ENCODE measurements at regions not wholly inside any gene's neighbourhood (a gene's known extent, or its start where the extent isn't known, plus 50 kb on each side); places are given as distances from the start of the nearest gene placed in this dataset.

DNA sequence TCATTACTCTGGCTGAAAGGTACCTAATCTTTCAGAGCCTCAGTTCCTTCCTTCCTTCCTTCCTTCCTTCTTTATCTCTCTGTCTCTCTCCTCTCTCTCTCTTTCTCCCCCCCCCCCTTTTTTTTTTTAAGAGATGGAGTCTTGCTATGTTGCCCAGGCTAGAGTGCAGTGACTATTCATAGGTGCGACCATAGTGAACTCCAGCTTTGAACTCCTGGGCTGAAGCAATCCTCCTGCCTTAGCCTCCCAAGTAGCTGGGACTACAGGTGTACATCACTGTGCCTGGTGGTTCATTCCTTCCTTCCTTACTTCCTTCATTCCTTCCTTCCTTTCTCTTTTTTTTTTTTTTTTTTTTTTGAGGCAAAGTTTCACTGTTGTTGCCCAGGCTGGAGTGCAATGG, 64.3 kb upstream of the MAP4K3 start:
- DNase-seq (ENCODE audit: low spot score): no peak
- Histone ChIP-seq H3K9me3 (no peaks in the 10 kb centered on the region), H3K36me3 (no peaks in the 10 kb centered on the region), H3K27me3 (replicated peaks; ENCODE audit: insufficient read depth) (no peaks in the 10 kb centered on the region), H3K27ac (no peak overlapping the region), H3K4me1 (ENCODE audit: control insufficient read depth in 1 of 2, low read depth in 2 of 2) (peaks cover 7 to 46% of the 10 kb centered on the region in 2 donors), H3K4me3 (no peak overlapping the region)
- ATAC-seq (ENCODE audit: insufficient number of reproducible peaks, low FRiP score, low read depth): no peak
- TF ChIP-seq, protein P1, sequence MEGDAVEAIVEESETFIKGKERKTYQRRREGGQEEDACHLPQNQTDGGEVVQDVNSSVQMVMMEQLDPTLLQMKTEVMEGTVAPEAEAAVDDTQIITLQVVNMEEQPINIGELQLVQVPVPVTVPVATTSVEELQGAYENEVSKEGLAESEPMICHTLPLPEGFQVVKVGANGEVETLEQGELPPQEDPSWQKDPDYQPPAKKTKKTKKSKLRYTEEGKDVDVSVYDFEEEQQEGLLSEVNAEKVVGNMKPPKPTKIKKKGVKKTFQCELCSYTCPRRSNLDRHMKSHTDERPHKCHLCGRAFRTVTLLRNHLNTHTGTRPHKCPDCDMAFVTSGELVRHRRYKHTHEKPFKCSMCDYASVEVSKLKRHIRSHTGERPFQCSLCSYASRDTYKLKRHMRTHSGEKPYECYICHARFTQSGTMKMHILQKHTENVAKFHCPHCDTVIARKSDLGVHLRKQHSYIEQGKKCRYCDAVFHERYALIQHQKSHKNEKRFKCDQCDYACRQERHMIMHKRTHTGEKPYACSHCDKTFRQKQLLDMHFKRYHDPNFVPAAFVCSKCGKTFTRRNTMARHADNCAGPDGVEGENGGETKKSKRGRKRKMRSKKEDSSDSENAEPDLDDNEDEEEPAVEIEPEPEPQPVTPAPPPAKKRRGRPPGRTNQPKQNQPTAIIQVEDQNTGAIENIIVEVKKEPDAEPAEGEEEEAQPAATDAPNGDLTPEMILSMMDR (IDR thresholded peaks at IDR 0.05): no peak

- DNase-seq (ENCODE audit: low spot score): no peak
- TF ChIP-seq, protein P1 (IDR thresholded peaks at IDR 0.05): no peak
- Histone ChIP-seq H3K27ac (no peak overlapping the region), H3K4me1 (ENCODE audit: control insufficient read depth in 1 of 2, low read depth in 2 of 2) (peaks cover 7 to 46% of the 10 kb centered on the region in 2 donors), H3K4me3 (no peak overlapping the region), H3K9me3 (no peaks in the 10 kb centered on the region), H3K36me3 (no peaks in the 10 kb centered on the region), H3K27me3 (replicated peaks; ENCODE audit: insufficient read depth) (no peaks in the 10 kb centered on the region)
- ATAC-seq (ENCODE audit: insufficient number of reproducible peaks, low FRiP score, low read depth): no peak
Observed at GRCh38 chr2:39503277-39503676, 66.2 kb upstream of the MAP4K3 start.

GRCh38 chr2:39504790-39505335, 67.8 kb upstream of the MAP4K3 start:
- TF ChIP-seq, protein P1 (IDR thresholded peaks at IDR 0.05): no peak
- no peaks in the 10 kb centered on the region for H3K27me3 ChIP-seq (replicated peaks; ENCODE audit: insufficient read depth)
- ATAC-seq (ENCODE audit: insufficient number of reproducible peaks, low FRiP score, low read depth): no peak
- H3K36me3 ChIP-seq: no peaks in the 10 kb centered on the region
- peak overlapping the region in 1 of 2 donors; percentile 11 for H3K27ac ChIP-seq
- H3K9me3 ChIP-seq: no peaks in the 10 kb centered on the region
- peak overlapping the region; percentile 46 for H3K4me3 ChIP-seq
- no peak for DNase-seq (ENCODE audit: low spot score)
- peaks cover 7 to 42% of the 10 kb centered on the region in 2 donors for H3K4me1 ChIP-seq (ENCODE audit: control insufficient read depth in 1 of 2, low read depth in 2 of 2)

- TF ChIP-seq, protein P1 (IDR thresholded peaks at IDR 0.05): no peak
- no peaks in the 10 kb centered on the region for H3K36me3 ChIP-seq
- no peak overlapping the region for H3K4me3 ChIP-seq
- no peaks in the 10 kb centered on the region for H3K27me3 ChIP-seq (replicated peaks; ENCODE audit: insufficient read depth)
- ATAC-seq (ENCODE audit: insufficient number of reproducible peaks, low FRiP score, low read depth) (no peak), DNase-seq (ENCODE audit: low spot score) (no peak)
- H3K9me3 ChIP-seq: no peaks in the 10 kb centered on the region
- H3K4me1 ChIP-seq (ENCODE audit: control insufficient read depth in 1 of 2, low read depth in 2 of 2): peaks cover 4 to 30% of the 10 kb centered on the region in 2 donors
- no peak overlapping the region for H3K27ac ChIP-seq
Observed at GRCh38 chr2:39506215-39506614, 69.1 kb upstream of the MAP4K3 start.

GRCh38 chr2:39508198-39508597, 71.1 kb upstream of the MAP4K3 start:
- Histone ChIP-seq H3K27ac (no peak overlapping the region), H3K9me3 (no peaks in the 10 kb centered on the region), H3K27me3 (replicated peaks; ENCODE audit: insufficient read depth) (no peaks in the 10 kb centered on the region), H3K36me3 (no peaks in the 10 kb centered on the region), H3K4me1 (ENCODE audit: control insufficient read depth in 1 of 2, low read depth in 2 of 2) (peaks cover 8 to 48% of the 10 kb centered on the region in 2 donors), H3K4me3 (no peak overlapping the region)
- DNase-seq (ENCODE audit: low spot score) (no peak), ATAC-seq (ENCODE audit: insufficient number of reproducible peaks, low FRiP score, low read depth) (no peak)
- TF ChIP-seq, protein P1 (IDR thresholded peaks at IDR 0.05): no peak

Data from thoracic aorta (tissue), 2 donors.